ENCODE measurements at regions not wholly inside any gene's neighbourhood (a gene's known extent, or its start where the extent isn't known, plus 50 kb on each side); places are given as distances from the start of the nearest gene placed in this dataset.

DNA sequence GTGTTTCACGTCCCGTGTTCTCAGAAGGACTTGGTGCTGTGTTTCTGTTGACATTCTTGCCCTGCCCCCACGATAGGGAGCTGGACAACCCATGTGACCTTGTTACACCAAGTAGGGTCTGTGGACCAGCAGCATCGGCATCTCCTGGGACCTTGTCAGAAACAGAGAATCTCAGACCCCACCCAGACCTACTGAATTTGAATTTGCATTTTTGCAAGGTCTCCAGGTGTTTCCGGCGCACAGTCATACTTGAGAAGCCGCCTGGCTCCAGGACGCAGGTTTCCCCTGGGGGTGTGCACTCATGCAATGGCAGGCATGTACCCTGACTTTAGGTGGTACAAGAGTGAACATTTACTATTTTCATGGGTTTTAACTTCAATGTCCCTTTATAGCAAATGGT is 117.9 kb downstream of the TLE3 start:
- TF ChIP-seq CTCF (IDR thresholded peaks at IDR 0.05; ENCODE audit: borderline replicate concordance, extremely low read depth, low read length, poor library complexity, severe bottlenecking) (no peak), EZH2 (IDR thresholded peaks at IDR 0.05; ENCODE audit: borderline replicate concordance, low read depth, low read length, severe bottlenecking) (no peak)
- H3K9ac ChIP-seq (ENCODE audit: low read depth, low read length), result no peak overlapping the region
- H4K20me1 ChIP-seq (ENCODE audit: insufficient read depth, low read length), result 0 out of 2 replicates have a peak, but pooled peaks cover 6% of the 10 kb centered on the region
- H3K27me3 ChIP-seq (ENCODE audit: insufficient read depth, low read length, poor library complexity), result no peaks in the 10 kb centered on the region
- ATAC-seq (ENCODE audit: insufficient read depth, low read depth) (no peak), DNase-seq (no peak)
- H3K4me2 ChIP-seq (ENCODE audit: insufficient read depth, low read length), result no peak overlapping the region
- no peaks in the 10 kb centered on the region for H3K36me3 ChIP-seq (ENCODE audit: insufficient read depth, low read length)
- H3K27ac ChIP-seq (ENCODE audit: low read length), result no peak overlapping the region
- no peaks in the 10 kb centered on the region for H3K79me2 ChIP-seq (ENCODE audit: insufficient read depth, low read length)
- no peaks in the 10 kb centered on the region for H3K9me3 ChIP-seq (ENCODE audit: insufficient read depth, low read length, severe bottlenecking)
- no peak overlapping the region for H3K4me3 ChIP-seq (ENCODE audit: low read depth in 1 of 2, low read length in 2 of 2)
- H2AFZ ChIP-seq (ENCODE audit: low read depth, low read length), result no peak overlapping the region
- H3K4me1 ChIP-seq (ENCODE audit: insufficient read depth, low read length), result no peaks in the 10 kb centered on the region

DNA sequence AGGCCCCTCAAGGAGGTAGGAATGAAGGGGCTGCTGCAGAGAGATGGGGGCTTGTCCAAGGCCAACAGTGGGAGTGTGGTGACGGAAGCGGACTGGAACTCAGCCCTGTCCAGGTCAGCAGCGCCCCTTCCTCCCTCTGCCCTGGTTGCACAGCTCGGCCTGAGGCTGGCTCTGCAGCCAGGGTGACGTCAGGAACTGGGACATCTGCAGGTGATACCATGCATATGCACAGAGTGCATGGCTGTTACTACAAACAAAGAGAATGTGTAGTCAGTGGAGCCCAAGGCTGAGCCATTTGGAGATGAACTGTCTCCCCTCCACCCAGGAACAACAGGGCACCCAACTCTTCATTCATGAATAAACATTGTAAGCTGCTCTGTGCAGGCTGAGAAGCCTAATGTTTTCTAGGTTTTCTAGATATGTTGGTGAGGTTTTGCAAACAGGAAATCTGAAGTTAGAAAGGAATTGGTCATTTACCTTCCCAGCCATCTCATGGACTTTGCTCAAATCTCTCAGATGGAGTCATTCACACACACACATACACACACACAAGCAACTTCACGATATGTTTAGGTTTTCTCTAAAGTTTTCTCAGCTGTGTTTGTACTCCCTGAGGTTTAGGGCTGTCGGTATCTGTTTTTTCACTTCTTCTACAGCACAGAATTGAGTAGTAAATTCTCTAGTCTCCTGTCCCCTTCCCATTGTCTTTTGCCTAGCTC is 117.2 kb downstream of the TLE3 start:
- DNase-seq (no peak), ATAC-seq (ENCODE audit: insufficient read depth, low read depth) (no peak)
- no peak for TF ChIP-seq CTCF (IDR thresholded peaks at IDR 0.05; ENCODE audit: borderline replicate concordance, extremely low read depth, low read length, poor library complexity, severe bottlenecking)
- H3K27ac ChIP-seq (ENCODE audit: low read length), result no peak overlapping the region
- H3K36me3 ChIP-seq (ENCODE audit: insufficient read depth, low read length), result no peaks in the 10 kb centered on the region
- H3K4me2 ChIP-seq (ENCODE audit: insufficient read depth, low read length), result no peak overlapping the region
- no peaks in the 10 kb centered on the region for H3K79me2 ChIP-seq (ENCODE audit: insufficient read depth, low read length)
- no peak overlapping the region for H3K9ac ChIP-seq (ENCODE audit: low read depth, low read length)
- no peak overlapping the region for H2AFZ ChIP-seq (ENCODE audit: low read depth, low read length)
- no peaks in the 10 kb centered on the region for H3K27me3 ChIP-seq (ENCODE audit: insufficient read depth, low read length, poor library complexity)
- H3K4me1 ChIP-seq (ENCODE audit: insufficient read depth, low read length), result no peaks in the 10 kb centered on the region
- H4K20me1 ChIP-seq (ENCODE audit: insufficient read depth, low read length), result 0 out of 2 replicates have a peak, but pooled peaks cover 6% of the 10 kb centered on the region
- no peaks in the 10 kb centered on the region for H3K9me3 ChIP-seq (ENCODE audit: insufficient read depth, low read length, severe bottlenecking)
- no peak overlapping the region for H3K4me3 ChIP-seq (ENCODE audit: low read depth in 1 of 2, low read length in 2 of 2)

DNA sequence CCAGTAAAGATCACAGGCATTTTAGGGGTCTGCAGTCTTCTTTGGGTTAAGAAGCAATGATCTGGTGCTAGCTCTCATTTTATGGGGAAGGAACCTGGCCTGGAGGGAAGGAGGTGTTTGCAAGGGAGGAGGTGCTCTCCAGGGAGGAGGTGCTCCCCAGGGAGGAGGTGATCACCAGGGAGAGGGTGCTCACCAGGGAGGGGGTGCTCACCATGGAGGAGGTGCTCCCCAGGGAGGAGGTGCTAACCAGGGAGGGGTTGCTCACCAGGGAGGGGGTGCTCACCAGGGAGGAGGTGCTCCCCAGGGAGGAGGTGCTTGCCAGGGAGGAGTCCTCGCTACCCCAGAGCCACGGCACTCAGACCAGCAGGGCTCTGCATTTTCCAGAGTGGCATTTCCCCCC is 115.7 kb downstream of the TLE3 start:
- Histone ChIP-seq H3K36me3 (ENCODE audit: insufficient read depth, low read length) (no peaks in the 10 kb centered on the region), H3K9me3 (ENCODE audit: insufficient read depth, low read length, severe bottlenecking) (no peaks in the 10 kb centered on the region), H3K27ac (ENCODE audit: low read length) (no peak overlapping the region), H3K4me2 (ENCODE audit: insufficient read depth, low read length) (no peak overlapping the region), H3K9ac (ENCODE audit: low read depth, low read length) (no peak overlapping the region), H3K79me2 (ENCODE audit: insufficient read depth, low read length) (no peaks in the 10 kb centered on the region), H3K4me3 (ENCODE audit: low read depth in 1 of 2, low read length in 2 of 2) (no peak overlapping the region), H4K20me1 (ENCODE audit: insufficient read depth, low read length) (0 out of 2 replicates have a peak, but pooled peaks cover 6% of the 10 kb centered on the region), H2AFZ (ENCODE audit: low read depth, low read length) (no peak overlapping the region), H3K4me1 (ENCODE audit: insufficient read depth, low read length) (no peaks in the 10 kb centered on the region), H3K27me3 (ENCODE audit: insufficient read depth, low read length, poor library complexity) (no peaks in the 10 kb centered on the region)
- ATAC-seq (ENCODE audit: insufficient read depth, low read depth) (no peak), DNase-seq (no peak)
- no peak for TF ChIP-seq EZH2 (IDR thresholded peaks at IDR 0.05; ENCODE audit: borderline replicate concordance, low read depth, low read length, severe bottlenecking)
- no peak for TF ChIP-seq CTCF (IDR thresholded peaks at IDR 0.05; ENCODE audit: borderline replicate concordance, extremely low read depth, low read length, poor library complexity, severe bottlenecking)
